ENCODE measurements at regions not wholly inside any gene's neighbourhood (a gene's known extent, or its start where the extent isn't known, plus 50 kb on each side); places are given as distances from the start of the nearest gene placed in this dataset.
"Not testable (repeated sequence)": the region's sequence is repeated elsewhere in the genome, so short reads cannot be mapped to it uniquely, and the experiment has no call there.

GRCh38 chr9:75197561-75197960 lies 109.2 kb downstream of the OSTF1 start:
- FAIRE-seq = no peak

DNA sequence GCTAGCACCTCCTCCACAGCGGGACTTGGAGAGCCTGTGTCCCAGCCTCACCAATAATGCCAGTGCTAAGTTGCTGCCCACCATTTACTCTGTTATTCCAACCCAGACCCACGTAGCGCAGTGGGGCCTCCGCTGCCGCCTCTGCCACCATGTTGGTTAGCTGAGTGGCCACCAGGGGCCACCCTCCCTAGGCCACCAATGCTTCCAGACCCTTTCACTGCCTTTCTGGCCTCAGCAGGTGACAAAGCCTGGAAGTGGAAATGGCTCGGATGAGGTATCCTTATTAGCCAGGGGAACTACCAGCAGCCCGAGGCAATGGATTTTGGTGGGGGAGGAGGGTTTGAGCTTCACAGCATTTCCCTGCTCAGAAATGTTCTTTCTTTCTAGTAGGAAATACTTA lies 110.1 kb downstream of the OSTF1 start:
- FAIRE-seq = no peak

- peak; percentile 84 for FAIRE-seq
Observed at GRCh38 chr9:75200892-75201470, 112.7 kb downstream of the OSTF1 start.

- FAIRE-seq = no peak
Observed at GRCh38 chr9:75201480-75202209, 113.3 kb downstream of the OSTF1 start.

DNA sequence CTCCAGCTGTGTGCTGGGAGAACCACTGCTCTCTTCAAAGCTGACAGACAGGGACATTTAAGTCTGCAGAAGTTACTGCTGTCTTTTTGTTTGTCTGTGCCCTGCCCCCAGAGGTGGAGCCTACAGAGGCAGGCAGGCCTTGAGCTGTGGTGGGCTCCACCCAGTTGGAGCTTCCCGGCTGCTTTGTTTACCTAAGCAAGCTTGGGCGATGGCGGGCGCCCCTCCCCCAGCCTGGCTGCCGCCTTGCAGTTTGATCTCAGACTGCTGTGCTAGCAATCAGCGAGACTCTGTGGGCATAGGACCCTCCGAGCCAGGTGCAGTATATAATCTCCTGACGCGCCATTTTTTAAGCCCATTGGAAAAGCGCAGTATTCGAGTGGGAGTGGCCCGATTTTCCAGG lies 119.7 kb downstream of the OSTF1 start:
- FAIRE-seq = not testable (repeated sequence)

- no peak for FAIRE-seq
Observed at GRCh38 chr9:75210215-75210614, 121.9 kb downstream of the OSTF1 start.

DNA sequence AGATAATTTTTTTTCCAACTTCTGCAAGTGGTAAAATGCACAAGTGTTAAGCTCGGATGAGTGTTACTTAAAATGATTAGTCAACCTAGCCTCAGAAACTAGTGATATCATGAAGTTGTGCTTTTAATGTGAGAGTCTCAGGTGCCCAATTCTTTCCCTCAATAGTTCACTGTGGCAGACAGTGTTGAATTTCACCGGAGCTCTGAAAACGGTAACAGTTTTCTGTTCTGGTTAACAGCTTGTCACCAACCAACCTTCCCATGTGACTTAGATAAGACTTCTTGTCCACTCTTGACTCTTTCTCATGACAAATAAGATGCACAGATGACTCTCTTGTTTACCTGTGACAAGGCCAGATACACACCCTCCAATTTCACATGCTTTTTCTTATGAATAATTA lies 125.5 kb downstream of the OSTF1 start:
- no peak for FAIRE-seq

GRCh38 chr9:75226403-75227139 lies 138.3 kb downstream of the OSTF1 start:
- no peak for FAIRE-seq

DNA sequence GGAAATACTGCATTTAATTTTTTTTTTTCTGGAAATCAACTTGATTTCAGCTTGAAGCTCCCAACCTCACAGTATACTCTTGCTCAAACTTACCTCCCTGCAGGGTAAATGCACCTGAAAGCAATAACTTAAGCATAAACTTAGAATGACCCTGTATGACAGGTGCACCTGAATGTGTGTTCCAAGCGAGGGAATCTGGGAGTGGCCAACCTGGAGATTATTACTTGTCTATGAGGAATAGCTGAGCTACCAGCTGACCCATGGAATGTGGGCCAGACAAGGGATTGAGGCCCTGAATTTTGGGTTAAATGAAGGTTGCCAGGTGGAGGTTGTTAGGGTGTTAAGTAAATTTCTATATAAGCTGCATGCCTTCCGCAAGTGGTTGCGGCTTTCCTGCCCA lies 140.6 kb downstream of the OSTF1 start:
- FAIRE-seq = no peak

DNA sequence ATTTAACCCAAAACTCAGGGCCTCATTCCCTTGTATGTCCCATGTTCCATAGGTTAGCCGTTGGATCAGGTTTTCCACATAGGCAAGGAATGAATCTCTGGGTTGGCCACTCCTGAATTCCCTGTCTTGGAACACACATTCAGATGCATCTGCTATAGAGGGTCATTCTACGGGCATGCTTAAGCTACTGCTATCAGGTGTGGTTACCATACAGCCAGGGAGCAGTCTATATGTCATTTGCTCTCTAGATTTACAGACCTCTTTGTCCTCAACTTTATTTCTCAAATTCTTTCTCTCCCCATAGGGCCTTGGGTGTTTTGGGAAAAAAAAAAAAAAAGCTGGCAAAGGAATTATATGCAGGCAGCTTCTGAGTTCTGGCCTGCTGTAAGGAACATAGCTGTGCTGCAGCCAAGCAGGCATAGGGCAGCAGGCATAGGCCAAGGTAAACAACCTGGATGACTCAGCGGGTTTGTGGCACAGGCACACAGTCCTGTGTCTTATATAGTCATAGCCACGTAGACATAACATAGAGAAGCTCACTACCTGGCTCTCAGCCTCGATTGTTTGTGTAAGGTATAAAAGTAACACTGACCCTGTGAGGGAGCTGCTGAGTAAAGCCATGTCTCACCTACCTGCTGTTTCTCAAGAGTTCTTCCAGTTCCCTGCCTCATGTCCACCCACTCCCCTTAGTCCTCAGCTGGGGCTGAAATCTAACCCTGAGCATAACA lies 141.5 kb downstream of the OSTF1 start:
- FAIRE-seq = no peak

DNA sequence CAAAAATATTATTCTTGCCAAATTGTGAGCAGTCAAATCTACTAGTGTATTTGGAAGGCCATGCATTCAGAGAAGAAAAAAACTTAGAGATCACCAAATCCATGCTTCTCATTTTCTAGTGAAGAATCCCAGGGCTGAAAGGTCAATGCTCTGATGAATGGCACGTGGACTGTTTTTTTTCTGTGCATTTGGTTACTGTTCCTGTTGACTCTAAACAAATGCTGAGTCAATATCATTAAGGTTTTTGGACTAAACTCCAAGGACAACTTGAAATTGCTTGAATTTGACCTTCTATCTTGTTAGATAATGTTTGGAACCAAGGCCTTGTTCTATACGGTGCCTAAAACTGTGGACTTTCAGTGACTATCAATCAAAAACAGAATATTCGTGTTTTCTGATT lies 142.2 kb downstream of the OSTF1 start:
- no peak for FAIRE-seq

DNA sequence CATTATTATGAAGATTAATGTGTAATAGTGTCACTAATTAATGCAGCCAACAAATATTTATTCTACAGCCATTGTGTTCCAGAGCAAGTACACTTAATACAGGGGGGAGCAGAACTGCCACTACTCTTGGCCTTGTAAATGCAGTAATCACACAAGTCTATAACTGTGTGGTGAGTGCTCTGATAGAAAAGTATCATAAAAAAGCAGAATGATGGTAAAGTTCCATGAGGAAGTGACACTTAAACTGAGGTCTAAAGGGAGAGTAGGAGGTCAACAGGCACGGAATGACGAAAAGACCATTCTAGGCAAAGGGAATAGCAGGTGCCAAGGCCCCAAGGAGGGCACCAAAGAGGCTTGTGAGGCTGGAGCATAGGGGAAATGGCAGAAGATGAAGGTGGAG lies 142.9 kb downstream of the OSTF1 start:
- no peak for FAIRE-seq

- no peak for FAIRE-seq
Observed at GRCh38 chr9:75233011-75233410, 144.7 kb downstream of the OSTF1 start.

GRCh38 chr9:75235632-75236031 lies 147.3 kb downstream of the OSTF1 start:
- no peak for FAIRE-seq

- no peak for FAIRE-seq
Observed at GRCh38 chr9:75238311-75238976, 150.1 kb downstream of the OSTF1 start.

- FAIRE-seq = no peak
Observed at GRCh38 chr9:75239176-75239575, 150.9 kb downstream of the OSTF1 start.

DNA sequence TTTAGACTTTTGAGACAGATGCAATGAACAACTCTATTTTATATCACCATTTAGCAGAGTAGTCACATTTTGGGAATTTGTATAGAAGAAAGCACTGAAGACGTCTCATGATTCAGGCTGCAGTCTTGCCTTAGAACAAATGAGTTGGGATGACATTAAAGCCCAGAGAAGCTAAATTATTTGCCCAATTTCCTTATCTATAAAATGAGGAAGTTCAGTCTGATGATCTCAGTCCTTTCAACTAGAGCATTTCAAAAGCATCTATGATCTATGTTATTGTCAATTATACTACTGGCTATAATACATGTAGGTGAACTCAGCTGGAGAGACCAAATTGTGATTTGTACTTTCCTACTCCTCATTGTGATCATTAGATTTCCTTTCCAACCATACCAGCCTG lies 154.1 kb downstream of the OSTF1 start:
- no peak for FAIRE-seq

DNA sequence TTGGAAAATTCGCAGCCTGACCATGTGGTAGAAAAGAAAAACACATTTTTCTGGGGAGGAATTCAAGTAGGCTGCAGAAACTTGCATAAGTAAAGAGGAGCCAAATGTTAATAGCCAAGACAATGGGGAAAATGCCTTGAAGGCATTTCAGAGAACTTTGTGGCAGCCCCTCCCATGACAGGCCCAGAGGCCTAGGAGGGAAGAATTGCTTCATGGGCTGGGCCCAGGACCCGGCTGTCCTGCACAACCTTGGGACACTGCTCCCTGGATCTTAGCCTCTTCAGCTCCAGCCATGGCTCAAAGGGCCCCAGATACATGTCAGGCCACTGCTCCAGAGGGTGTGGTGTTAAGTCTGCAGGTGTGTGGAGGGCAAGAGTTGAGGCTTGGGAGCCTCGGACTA lies 158.6 kb downstream of the OSTF1 start:
- FAIRE-seq = no peak

DNA sequence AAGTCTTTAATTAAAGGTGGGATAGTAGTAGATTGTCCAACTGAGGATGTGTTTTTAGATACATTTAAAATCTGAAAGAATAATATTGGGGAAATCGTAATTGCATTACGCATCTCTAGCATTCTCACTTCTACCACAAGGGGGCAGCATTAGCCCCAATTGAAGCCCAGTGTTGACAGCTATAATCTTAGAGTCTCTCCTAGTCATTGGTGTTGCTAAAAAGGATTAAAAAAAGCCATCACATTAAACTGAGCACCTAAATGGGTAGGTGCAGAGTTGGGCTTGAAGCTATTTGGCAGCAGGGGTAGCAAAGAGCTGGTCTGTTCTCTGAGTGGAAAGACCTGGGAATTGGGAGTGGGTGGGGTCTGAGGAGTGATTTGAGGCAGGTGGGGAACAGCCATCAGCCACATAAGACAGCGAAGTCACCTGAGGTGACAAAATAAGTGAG lies 177.2 kb downstream of the OSTF1 start:
- FAIRE-seq = peak; percentile 88

GRCh38 chr9:75269197-75269596 lies 180.9 kb downstream of the OSTF1 start:
- FAIRE-seq = no peak

GRCh38 chr9:75273055-75273454 lies 184.7 kb downstream of the OSTF1 start:
- not testable (repeated sequence) for FAIRE-seq

- FAIRE-seq = no peak
Observed at GRCh38 chr9:75274781-75275180, 186.5 kb downstream of the OSTF1 start.

DNA sequence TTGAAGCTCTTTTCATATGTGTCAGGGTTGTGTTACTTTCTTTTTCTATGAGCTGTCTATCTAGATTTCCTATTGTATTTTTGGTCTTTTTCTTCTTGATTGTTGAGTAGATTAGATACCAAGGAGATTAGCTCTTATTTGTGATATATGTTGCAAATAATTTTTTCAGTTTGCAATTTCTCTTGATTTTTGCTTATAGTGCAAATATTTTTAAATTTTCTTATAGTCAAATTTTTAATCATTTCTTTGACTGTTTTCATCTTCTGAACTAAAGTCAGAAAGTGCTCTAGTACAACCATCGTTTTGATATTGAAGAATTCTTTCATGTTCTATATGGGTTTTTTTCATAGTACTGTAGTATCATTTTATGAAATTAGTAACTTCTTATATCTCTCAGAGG lies 193.7 kb downstream of the OSTF1 start:
- FAIRE-seq = no peak
